Myocyte (in vitro differentiated cells): ENCODE measurements at regions not wholly inside any gene's neighbourhood (a gene's known extent, or its start where the extent isn't known, plus 50 kb on each side); places are given as distances from the start of the nearest gene placed in this dataset.

Source experiments
- DNase-seq: peaks from one replicate; pipeline ENCODE4 v3.0.0-alpha.2; 2012; ENCODE audit warnings: low read depth

DNA sequence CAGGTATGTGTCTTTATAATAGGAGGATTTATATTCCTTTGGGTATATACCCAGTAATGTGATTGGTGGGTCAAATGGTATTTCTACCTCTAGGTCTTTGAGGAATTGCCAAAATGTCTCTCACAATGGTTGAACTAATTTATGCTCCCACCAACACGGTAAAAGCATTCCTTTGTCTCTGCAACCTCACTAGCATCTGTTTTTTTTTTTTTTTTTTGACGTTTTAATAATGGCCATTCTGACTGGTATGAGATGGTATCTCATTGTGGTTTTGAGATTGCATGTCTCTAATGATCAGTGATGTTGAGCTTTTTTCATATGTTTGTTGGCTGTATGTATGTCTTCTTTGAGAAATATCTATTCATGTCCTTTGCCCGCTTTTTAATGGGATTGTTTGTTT is 144.9 kb upstream of the RGS17 start:
- DNase-seq = no peak

DNA sequence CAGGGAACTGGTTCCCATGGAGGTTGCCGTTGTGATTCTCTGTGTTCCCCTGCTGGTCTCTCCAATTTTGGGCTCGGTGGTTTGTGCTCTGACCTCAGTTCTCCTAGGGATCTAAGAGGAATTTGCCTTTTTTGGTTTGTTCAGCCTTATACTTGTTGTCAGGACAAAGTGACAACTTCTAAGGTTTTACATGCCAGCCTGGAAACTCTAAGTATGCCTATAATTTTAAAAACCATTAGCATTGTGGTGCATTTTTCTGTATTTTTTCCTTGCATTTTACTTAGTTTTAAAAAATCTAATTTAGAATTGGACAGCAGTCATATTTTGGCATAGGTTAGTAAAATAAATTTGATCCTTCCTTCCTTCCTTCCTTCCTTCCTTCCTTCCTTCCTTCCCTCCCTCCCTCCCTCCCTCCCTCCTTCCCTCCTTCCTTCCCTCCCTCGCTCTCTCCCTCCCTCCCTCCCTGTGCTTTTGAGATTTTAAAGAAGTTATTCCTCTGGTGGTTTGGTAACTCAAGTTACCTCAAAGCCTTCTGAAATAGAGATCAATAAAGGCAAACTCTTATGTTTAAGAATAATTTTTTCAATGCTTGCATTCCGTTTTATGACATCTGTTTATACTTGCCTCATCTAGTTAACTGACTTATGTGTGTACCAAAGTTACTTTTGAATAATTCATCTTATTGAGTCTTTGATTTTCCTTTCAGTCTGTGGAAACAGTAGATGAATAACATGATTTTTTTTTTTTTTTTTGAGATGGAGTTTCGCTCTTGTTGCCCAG is 141.3 kb upstream of the RGS17 start:
- no peak for DNase-seq

DNA sequence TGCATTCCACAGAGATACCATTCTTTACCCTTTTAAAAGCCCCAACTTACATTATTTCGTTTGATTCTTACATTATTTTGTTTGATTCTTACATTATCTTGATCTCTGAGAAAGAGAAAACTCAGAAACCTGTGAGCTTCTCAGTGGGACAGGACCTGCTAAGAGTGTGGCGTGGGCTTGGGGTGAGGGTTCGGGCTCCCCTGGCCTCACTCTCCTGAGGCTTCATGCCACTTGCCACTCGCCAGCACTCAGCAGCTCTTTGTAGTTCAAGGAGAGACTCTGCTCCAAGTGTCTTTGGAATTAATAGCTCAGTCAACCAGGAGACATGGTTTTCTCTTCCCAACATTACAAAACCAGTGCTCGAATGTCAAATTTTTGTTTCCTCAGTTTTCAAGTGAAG is 132.4 kb upstream of the RGS17 start:
- DNase-seq = no peak

DNA sequence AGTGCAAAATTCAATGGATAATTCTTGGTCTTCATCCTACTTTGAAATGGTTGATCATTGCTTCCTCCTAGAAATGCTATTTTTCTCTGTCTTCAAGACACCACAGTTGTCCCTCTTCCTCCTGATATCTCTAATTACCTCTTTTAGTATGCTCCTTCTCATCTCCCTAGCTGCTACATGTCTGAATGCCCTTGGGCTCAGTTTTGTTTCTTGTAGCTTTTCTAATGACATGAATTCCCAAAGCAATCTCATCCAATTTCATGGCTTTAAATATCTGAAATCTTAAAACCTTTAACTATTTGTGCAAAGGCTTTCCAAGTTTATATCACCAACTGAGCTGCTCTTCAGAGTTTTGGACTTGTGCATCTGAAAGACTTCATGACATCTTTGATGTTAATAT is 120.2 kb upstream of the RGS17 start:
- no peak for DNase-seq

GRCh38 chr6:153237670-153238069 is 106.6 kb upstream of the RGS17 start:
- DNase-seq = no peak

GRCh38 chr6:153231048-153231646 is 100.1 kb upstream of the RGS17 start:
- DNase-seq = peak; percentile 53

GRCh38 chr6:153218184-153218792 is 87.2 kb upstream of the RGS17 start:
- DNase-seq = no peak

GRCh38 chr6:153216789-153217188 is 85.7 kb upstream of the RGS17 start:
- DNase-seq = no peak

DNA sequence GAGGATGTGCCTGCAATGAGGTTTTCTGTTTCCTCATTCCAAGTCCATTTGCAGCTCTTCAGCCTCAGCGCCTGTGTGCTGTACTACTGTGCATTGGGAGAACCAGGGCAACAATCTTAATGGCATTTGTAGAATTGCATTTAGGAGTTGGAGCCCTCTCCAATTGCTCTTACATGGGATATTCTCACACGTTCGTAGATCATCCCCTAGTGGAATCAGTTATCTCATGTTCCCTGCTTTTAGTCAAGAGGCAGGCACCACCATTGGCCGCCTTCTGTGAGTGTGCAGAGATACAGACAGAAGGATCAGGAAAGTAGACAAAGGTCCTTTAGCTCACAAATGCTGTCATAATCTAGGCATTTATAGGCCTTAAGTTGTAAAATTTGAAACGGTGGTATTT is 84.2 kb upstream of the RGS17 start:
- no peak for DNase-seq

DNA sequence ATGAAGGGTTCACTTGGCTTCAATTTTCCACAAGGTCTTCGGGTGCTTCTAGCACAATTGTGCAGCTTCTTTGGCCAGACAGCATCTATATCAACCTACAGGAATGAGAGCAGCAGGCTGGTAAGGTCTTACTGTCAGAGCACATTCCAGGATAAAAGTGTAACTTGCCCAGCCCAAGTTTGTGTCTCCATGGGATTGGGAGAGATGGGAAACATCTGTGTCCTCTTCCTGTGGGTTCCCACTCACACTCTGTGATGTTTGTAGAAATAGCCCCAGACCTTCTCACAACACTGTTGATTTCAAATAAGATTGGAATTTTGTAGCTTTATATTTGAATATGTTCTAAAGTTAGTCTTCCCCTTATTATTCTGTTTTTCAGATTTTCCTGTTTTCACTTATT is 83.4 kb upstream of the RGS17 start:
- DNase-seq = no peak

DNA sequence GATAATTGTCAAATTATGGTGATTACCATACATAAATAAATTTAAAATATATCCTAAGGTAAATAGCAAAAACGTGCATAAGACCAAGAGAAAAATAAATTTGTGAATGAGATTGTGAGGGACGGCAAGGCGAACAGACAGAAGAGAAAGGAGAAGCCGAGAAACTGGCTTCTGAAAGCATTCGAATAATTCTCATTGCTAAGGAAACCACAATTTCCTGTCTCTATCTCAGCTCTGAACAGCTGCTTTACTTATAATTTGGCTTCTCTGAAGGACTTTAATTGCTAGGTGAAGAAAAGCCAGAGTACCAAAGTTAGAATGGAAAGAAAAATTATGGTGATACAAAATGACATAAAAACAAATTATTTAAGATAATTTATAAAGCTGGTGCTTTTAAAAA is 79.0 kb upstream of the RGS17 start:
- DNase-seq = peak; percentile 71

DNA sequence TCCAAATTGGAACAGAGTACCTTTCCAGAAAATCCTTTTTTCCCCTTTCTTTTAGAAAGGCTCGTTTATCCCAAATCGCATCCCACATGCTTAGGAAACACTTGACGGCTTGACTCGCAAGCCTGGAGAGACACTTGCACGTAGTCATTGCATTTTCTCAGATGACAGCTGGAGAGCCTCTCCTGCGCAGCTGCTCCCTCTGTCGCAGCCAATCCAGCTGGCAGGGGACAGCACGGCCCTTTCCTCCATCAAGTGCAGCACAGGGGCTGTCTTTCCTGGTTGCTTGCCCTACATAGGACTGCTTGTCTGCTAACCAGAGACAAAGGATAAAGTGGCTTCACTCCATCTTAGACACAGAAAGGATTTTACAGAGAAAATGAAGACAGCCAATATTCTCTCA is 77.6 kb upstream of the RGS17 start:
- peak; percentile 76 for DNase-seq

DNA sequence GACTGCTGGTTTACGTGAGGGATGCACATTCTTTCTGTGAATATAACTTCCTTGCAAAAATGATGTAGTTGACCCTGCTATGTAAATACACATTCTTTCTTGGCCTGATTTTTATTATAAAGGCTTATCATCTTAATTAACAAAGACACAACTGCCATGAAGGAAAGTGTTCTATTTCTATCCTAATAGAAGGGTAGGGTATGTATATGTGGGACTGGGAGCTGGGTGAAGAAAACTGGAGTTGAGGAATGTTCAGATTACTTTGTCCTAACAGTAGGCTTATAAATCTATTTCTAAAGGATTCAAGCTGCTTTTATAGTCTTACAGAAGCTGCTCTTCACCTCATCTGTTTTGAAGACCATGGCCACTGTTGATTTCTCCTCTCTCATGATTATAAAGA is 76.5 kb upstream of the RGS17 start:
- no peak for DNase-seq

DNA sequence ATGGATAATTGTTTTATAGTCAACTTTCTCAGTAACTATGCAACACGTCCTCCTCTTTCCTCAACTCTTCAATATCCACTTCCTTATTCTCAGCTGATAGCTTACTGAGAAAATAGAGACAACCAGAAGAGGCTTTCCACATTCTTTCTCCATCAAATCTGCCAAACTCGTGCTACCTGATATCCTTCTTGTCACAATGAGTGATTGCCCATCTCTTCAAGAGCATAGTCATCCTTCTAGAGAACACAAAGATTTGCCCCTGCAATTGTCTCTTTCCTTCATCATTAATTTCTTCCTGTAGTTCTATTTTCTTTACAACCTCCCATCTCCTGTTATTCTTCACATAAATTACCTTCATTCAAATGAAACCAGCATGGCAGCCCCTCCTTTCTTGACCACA is 75.9 kb upstream of the RGS17 start:
- no peak for DNase-seq

GRCh38 chr6:153192943-153193885 is 62.1 kb upstream of the RGS17 start:
- DNase-seq = peak; percentile 22

DNA sequence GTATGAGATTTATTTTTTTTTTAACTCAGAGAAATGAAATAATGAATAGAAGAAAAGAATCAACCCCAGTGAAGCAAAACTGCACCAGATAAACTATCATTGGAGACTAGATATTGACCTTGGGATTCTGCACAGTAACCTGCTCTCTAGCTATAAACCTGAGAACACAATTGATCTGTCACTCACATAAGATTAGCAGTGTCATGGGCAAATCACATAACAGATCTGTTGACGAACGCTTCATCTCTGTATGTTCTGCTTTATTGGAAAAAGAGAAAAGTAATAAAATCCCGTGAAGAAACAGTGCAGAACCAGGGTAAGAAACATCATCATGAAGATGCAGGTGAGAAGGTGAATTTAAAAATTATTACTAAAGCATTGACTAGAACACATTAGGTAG is 52.8 kb upstream of the RGS17 start:
- no peak for DNase-seq
